Urinary bladder (tissue), 3 donors: ENCODE measurements at regions not wholly inside any gene's neighbourhood (a gene's known extent, or its start where the extent isn't known, plus 50 kb on each side); places are given as distances from the start of the nearest gene placed in this dataset.

Experiments used
- DNase-seq: peaks from one replicate; pipeline ENCODE4 v3.0.0-alpha.2; 2015; ENCODE audit errors: extremely low spot score
- H3K27ac ChIP-seq: one replicate; pipeline ENCODE4 v1.5.1; 2013; ENCODE audit warnings: low read depth, mild to moderate bottlenecking, moderate library complexity
- H3K36me3 ChIP-seq: one replicate; pipeline ENCODE4 v1.6.1; 2013; ENCODE audit warnings: mild to moderate bottlenecking, moderate library complexity; ENCODE audit not compliant: insufficient read depth
- H3K4me1 ChIP-seq: one replicate; pipeline ENCODE4 v1.6.1; 2013; ENCODE audit warnings: mild to moderate bottlenecking, moderate library complexity; ENCODE audit not compliant: insufficient read depth
- H3K4me3 ChIP-seq: one replicate; pipeline ENCODE4 v1.5.1; 2013; ENCODE audit warnings: low read depth, low read length
- WGBS: extraction: QIAGEN DNeasy Blood & Tissue Kit; methylation state at CpG from one replicate; pipeline ENCODE4 v1.1.7; 2013; 5-methylcytosine and 5-hydroxymethylcytosine counted together
- donor health status: healthy with polysubstance abuse.
- donor health status: healthy.

- Histone ChIP-seq H3K4me1 (no peaks in the 10 kb centered on the region), H3K36me3 (no peaks in the 10 kb centered on the region), H3K27ac (no peak overlapping the region), H3K4me3 (no peak overlapping the region)
- WGBS, result 64% methylated on average over 7 of the region's 7 CpGs
- DNase-seq, result no peak
These were observed 229.1 kb upstream of the RTL1 start for GRCh38 chr14:101132588-101132987.

- H3K27ac ChIP-seq, result no peak overlapping the region
- DNase-seq, result no peak
- no peaks in the 10 kb centered on the region for H3K36me3 ChIP-seq
- H3K4me1 ChIP-seq, result no peaks in the 10 kb centered on the region
- H3K4me3 ChIP-seq, result no peak overlapping the region
- 85% methylated on average over 8 of the region's 8 CpGs for WGBS
These were observed 229.5 kb upstream of the RTL1 start for GRCh38 chr14:101133068-101133467.

GRCh38 chr14:101134161-101134631 is 230.7 kb upstream of the RTL1 start:
- WGBS, result 71% methylated on average over 12 of the region's 12 CpGs
- no peaks in the 10 kb centered on the region for H3K4me1 ChIP-seq
- H3K27ac ChIP-seq, result no peak overlapping the region
- H3K36me3 ChIP-seq, result no peaks in the 10 kb centered on the region
- no peak overlapping the region for H3K4me3 ChIP-seq
- DNase-seq, result no peak

- no peaks in the 10 kb centered on the region for H3K4me1 ChIP-seq
- DNase-seq, result no peak
- H3K4me3 ChIP-seq, result no peak overlapping the region
- no peak overlapping the region for H3K27ac ChIP-seq
- no peaks in the 10 kb centered on the region for H3K36me3 ChIP-seq
- 69% methylated on average over 13 of the region's 13 CpGs for WGBS
These were observed 231.4 kb upstream of the RTL1 start for GRCh38 chr14:101134851-101135433.

GRCh38 chr14:101135796-101136742 is 232.5 kb upstream of the RTL1 start:
- DNase-seq, result no peak
- no peaks in the 10 kb centered on the region for H3K4me1 ChIP-seq
- H3K36me3 ChIP-seq, result no peaks in the 10 kb centered on the region
- whole genome bisulfite sequencing, result 54% methylated on average over 10 of the region's 10 CpGs
- no peak overlapping the region for H3K27ac ChIP-seq
- no peak overlapping the region for H3K4me3 ChIP-seq

DNA sequence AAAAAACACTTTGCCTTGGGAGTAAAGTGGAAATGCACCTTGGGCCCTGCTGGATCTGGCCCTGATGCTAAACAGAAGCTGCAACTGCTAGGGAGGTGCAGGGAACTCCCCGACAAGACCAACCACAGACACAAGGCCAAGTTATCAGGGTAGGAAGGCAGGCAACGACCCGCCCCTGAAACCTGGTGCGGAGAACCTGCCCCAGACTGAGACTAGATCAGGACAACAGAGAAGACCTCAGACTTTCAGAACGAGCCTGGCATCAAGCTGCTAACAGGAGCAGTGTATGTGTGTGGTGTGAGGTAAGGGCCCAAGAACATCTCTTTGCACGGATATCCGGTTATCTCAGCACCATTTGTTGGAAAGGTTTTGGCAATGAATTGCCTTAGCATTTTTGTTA is 233.7 kb upstream of the RTL1 start:
- H3K4me3 ChIP-seq, result no peak overlapping the region
- DNase-seq, result no peak
- H3K36me3 ChIP-seq, result no peaks in the 10 kb centered on the region
- H3K4me1 ChIP-seq, result no peaks in the 10 kb centered on the region
- WGBS, result 97% methylated on average over 7 of the region's 7 CpGs
- H3K27ac ChIP-seq, result no peak overlapping the region

DNA sequence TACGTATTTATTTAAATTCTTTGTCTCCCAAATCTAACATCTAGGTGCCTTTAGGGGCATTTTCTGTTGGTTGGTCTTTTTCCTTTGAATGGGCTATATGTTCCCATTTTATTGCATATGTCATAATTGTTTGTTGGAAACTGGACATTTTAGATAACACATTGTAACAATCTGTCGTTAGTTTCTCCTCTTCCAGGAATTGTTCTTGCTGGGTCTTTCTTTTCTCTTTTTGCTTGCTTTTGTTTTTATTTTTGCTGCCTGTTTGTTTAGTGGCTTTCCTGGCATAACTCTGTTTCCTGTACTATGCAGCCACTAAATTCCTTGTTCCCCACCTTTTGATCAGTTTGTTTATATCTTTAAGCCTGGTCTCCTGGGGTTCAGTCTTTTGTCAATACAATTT is 244.3 kb upstream of the RTL1 start:
- 65% methylated on average over 2 of the region's 2 CpGs for WGBS
- Histone ChIP-seq H3K4me1 (no peaks in the 10 kb centered on the region), H3K4me3 (no peak overlapping the region), H3K27ac (no peak overlapping the region), H3K36me3 (no peaks in the 10 kb centered on the region)
- DNase-seq, result no peak

- Histone ChIP-seq H3K4me3 (no peak overlapping the region), H3K36me3 (no peaks in the 10 kb centered on the region), H3K27ac (no peak overlapping the region), H3K4me1 (no peaks in the 10 kb centered on the region)
- DNase-seq, result no peak
- 67% methylated on average over 6 of the region's 6 CpGs for WGBS
These were observed 246.6 kb upstream of the RTL1 start for GRCh38 chr14:101150039-101150610.

DNA sequence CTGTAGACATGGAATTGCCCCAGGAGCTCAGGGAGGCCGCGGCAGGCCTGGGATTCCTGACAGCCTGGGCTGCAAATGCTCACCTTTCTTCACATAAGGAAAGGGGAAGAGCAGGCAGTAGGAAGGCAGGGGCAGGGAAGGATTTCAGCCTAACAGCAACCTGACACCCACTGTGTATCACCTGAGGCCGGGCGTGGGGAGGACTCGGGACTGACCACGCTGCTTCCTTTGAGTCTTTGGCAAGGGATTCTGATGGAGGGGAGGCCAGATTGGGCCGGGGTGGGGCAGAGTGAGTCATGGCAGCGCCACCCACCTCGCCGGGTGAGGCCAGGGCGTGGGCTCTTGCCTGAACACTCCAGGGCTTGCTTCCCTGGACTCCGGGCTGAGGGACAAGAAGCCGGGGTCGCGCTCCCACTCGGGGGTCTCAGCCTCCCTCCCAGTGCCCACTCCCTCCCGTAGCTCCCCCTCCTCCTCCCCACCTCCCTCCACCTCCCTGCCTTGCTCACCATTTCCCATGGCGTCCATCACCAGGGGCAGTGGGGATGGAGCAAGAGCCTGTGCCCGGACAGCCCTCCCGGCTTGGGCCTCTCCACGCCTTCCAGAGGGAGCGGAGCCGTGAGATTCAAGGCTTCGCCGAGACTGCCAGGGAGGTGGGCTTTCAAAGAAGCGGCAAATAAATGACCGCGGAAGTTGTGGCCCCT is 247.9 kb upstream of the RTL1 start:
- Histone ChIP-seq H3K36me3 (no peaks in the 10 kb centered on the region), H3K4me3 (no peak overlapping the region)
- 66% methylated on average over 28 of the region's 28 CpGs for WGBS

DNA sequence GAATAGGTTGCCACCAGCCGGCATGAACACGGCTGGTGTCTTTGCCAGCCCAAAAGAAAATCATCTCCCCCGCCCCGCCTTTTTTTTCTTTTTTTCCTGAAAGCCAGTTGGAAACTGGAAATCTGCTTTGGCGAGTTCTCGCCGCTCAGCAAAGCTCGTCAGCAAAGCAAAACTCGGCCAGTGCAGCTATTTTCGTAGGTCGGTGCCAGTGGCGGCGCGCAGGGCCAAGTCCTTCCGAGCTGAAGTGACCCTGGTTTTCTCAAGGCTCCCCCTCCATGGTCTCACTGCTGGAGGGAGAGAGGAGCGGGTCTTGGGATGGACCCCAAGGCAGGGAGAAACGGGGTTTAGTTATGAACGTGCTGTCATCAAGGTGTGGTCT is 248.4 kb upstream of the RTL1 start:
- no peak for DNase-seq
- Histone ChIP-seq H3K27ac (no peak overlapping the region), H3K4me3 (no peak overlapping the region), H3K36me3 (no peaks in the 10 kb centered on the region), H3K4me1 (no peaks in the 10 kb centered on the region)
- 83% methylated on average over 18 of the region's 18 CpGs for WGBS

More for the DNA sequence above, 247.9 kb upstream of the RTL1 start:
- no peak for DNase-seq
- H3K27ac ChIP-seq, result no peak overlapping the region
- H3K4me1 ChIP-seq, result no peaks in the 10 kb centered on the region

GRCh38 chr14:101152855-101153254 is 249.3 kb upstream of the RTL1 start:
- WGBS, result 91% methylated on average over 8 of the region's 8 CpGs
- H3K4me3 ChIP-seq, result no peak overlapping the region
- H3K27ac ChIP-seq, result no peak overlapping the region
- no peak for DNase-seq
- no peaks in the 10 kb centered on the region for H3K36me3 ChIP-seq
- no peaks in the 10 kb centered on the region for H3K4me1 ChIP-seq

DNA sequence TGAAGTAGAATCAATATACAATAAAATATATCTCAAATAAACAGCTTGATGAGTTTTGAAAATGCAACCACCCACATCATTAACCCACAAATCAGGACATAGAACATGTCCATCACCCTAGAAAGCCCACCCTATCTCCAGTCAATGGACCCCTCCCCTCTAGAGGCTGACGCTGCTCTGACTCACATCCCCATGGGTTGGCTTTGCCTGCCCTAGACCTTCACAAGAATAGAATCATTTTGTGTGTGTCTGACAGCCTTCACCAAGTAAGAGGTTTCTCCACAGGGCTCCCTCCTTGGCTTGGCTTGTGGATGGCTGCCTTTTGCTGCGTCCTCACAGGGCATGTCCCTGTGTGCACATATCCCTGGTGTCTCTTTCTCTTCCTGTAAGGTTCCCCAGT is 250.2 kb upstream of the RTL1 start:
- Histone ChIP-seq H3K4me1 (no peaks in the 10 kb centered on the region), H3K4me3 (no peak overlapping the region), H3K36me3 (no peaks in the 10 kb centered on the region), H3K27ac (no peak overlapping the region)
- no peak for DNase-seq
- WGBS, result 88% methylated on average over 2 of the region's 2 CpGs

DNA sequence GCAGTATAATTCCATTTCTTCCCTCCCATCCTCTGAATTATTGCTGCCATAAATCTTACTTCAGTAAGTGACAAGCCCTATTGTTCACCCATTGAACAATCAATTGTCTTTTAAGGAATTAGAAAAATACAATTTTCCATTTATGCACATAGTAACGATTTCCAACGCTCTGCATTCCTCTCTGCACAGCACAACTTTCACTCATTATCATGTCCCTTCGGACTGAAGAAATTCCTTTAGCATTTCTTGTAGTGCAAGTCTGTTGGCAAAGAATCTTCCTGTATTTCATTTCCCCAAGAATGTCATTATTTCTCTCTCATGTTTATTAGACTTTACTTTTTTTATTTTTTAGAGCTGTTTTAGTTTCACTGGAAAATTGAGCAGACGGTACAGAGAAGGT is 252.1 kb upstream of the RTL1 start:
- WGBS, result 73% methylated on average over 4 of the region's 4 CpGs
- no peaks in the 10 kb centered on the region for H3K4me1 ChIP-seq
- DNase-seq, result no peak
- H3K36me3 ChIP-seq, result no peaks in the 10 kb centered on the region
- no peak overlapping the region for H3K27ac ChIP-seq
- no peak overlapping the region for H3K4me3 ChIP-seq
